H1 (cell line): ENCODE measurements at regions not wholly inside any gene's neighbourhood (a gene's known extent, or its start where the extent isn't known, plus 50 kb on each side); places are given as distances from the start of the nearest gene placed in this dataset.

Experiments
- CTCF ChIA-PET: fragments of 300-600 bp; sonication (Branson Sonifier 250); formaldehyde crosslinking; loops from one replicate; lab custom pipeline; 2021; ENCODE audit not compliant: partially characterized antibody; lab: Charles Lee
- POLR2A ChIA-PET: fragments of 300-600 bp; sonication (Branson Sonifier 250); formaldehyde crosslinking; loops from one replicate; lab custom pipeline; 2021; ENCODE audit warnings: inconsistent platforms; ENCODE audit not compliant: partially characterized antibody; lab: Charles Lee
- DNase-seq, 2 experiments: peaks; one replicate each; pipeline versions ENCODE4 v3.0.0 to v3.0.0-alpha.2; 2010 to 2022; ENCODE audit warnings: low spot score in 2 of 2, low read depth in 1 of 2, mixed read lengths in 1 of 2
- FAIRE-seq: peaks from 2 replicates; lab custom pipeline; 2011; peaks lifted over from hg19 to GRCh38; lab: Jason Lieb, UNC
- H2AFZ ChIP-seq: 2 replicates; pipeline ENCODE4 v1.8.1; 2012; ENCODE audit warnings: low read length, inconsistent platforms
- H2AK5ac ChIP-seq: 2 replicates; pipeline ENCODE4 v1.6.1; 2013; ENCODE audit warnings: low read depth, low read length
- H2BK120ac ChIP-seq: replicated peaks from 2 replicates; pipeline ENCODE3; 2013; ENCODE audit warnings: low read depth, low read length, inconsistent platforms
- H2BK12ac ChIP-seq: 2 replicates; pipeline ENCODE4 v1.6.1; 2013; ENCODE audit warnings: low read depth, low read length
- H2BK15ac ChIP-seq: 2 replicates; pipeline ENCODE4 v1.6.1; 2013; ENCODE audit warnings: low read length
- H2BK20ac ChIP-seq: 2 replicates; pipeline ENCODE4 v1.6.1; 2013; ENCODE audit warnings: low read length
- H2BK5ac ChIP-seq: 2 replicates; pipeline ENCODE4 v1.6.1; 2013; ENCODE audit warnings: low read depth, low read length
- H3K14ac ChIP-seq: 2 replicates; pipeline ENCODE4 v1.6.1; 2013; ENCODE audit warnings: inconsistent platforms; ENCODE audit not compliant: insufficient read length
- H3K18ac ChIP-seq: 2 replicates; pipeline ENCODE4 v1.6.1; 2013; ENCODE audit warnings: low read length; ENCODE audit errors: extremely low read depth
- H3K23ac ChIP-seq: 2 replicates; pipeline ENCODE4 v1.6.1; 2013; ENCODE audit warnings: inconsistent platforms; ENCODE audit not compliant: insufficient read length
- H3K23me2 ChIP-seq: 2 replicates; pipeline ENCODE4 v1.6.1; 2013; ENCODE audit warnings: low read depth, low read length
- H3K27ac ChIP-seq: 2 replicates; pipeline ENCODE4 v1.6.1; 2011; ENCODE audit warnings: low read depth, low read length, inconsistent platforms
- H3K27me3 ChIP-seq, 4 experiments: replicated peaks in 1 of 4; 1 replicate in 1 of 4; 2 replicates in 3 of 4; pipeline versions ENCODE4 v1.6.1 to v1.8.1; 2011 to 2013; ENCODE audit warnings: low read length in 3 of 4, mild to moderate bottlenecking in 3 of 4, inconsistent platforms in 2 of 4, mixed read lengths in 2 of 4, moderate library complexity in 1 of 4; ENCODE audit not compliant: control insufficient read depth in 3 of 4, insufficient read depth in 3 of 4; ENCODE audit errors: extremely low read depth in 1 of 4
- H3K36me3 ChIP-seq, 4 experiments: 2 replicates each; pipeline versions ENCODE4 v1.6.1 to v1.8.1; 2011 to 2013; ENCODE audit warnings: mild to moderate bottlenecking in 4 of 4, low read length in 3 of 4, moderate library complexity in 2 of 4, control low read depth in 1 of 4, inconsistent platforms in 1 of 4; ENCODE audit not compliant: insufficient read depth in 4 of 4, control insufficient read depth in 2 of 4
- H3K4ac ChIP-seq: replicated peaks from 2 replicates; pipeline ENCODE3; 2013; ENCODE audit warnings: low read length, low read depth, mixed read lengths, inconsistent platforms; ENCODE audit not compliant: insufficient read length
- H3K4me1 ChIP-seq, 4 experiments: replicated peaks in 1 of 4; 1 replicate in 1 of 4; 2 replicates in 3 of 4; pipeline versions ENCODE4 v1.6.1 to v1.8.1; 2011 to 2013; ENCODE audit warnings: low read length in 3 of 4, inconsistent platforms in 2 of 4, mixed read lengths in 1 of 4; ENCODE audit not compliant: insufficient read depth in 4 of 4, control insufficient read depth in 3 of 4
- H3K4me2 ChIP-seq, 2 experiments: 2 replicates each; pipeline versions ENCODE4 v1.6.1 to v1.8.1; 2011 to 2013; ENCODE audit warnings: low read depth in 2 of 2, low read length in 2 of 2, control low read depth in 1 of 2, inconsistent platforms in 1 of 2, mild to moderate bottlenecking in 1 of 2; ENCODE audit not compliant: insufficient read depth in 1 of 2
- H3K4me3 ChIP-seq, 4 experiments: fragments of 200-600, 300-600 bp in 1 of 4; sonication (generic), shearing (Covaris generic), sonication (Bioruptor Twin) in 1 of 4; 2 replicates each; pipeline versions ENCODE4 v1.5.1 to v1.8.1; 2011 to 2016; ENCODE audit warnings: low read length in 4 of 4, low read depth in 3 of 4, control low read depth in 2 of 4, inconsistent platforms in 2 of 4, mild to moderate bottlenecking in 2 of 4, mixed read lengths in 1 of 4, moderate library complexity in 1 of 4; ENCODE audit not compliant: insufficient read depth in 2 of 4; ENCODE audit errors: extremely low read depth in 1 of 4
- H3K56ac ChIP-seq: replicated peaks from 2 replicates; pipeline ENCODE3; 2013; ENCODE audit warnings: low read depth, mild to moderate bottlenecking, mixed read lengths, low read length, inconsistent platforms; ENCODE audit not compliant: insufficient read length
- H3K79me1 ChIP-seq: 2 replicates; pipeline ENCODE4 v1.6.1; 2013; ENCODE audit warnings: low read depth, low read length, control low read depth
- H3K79me2 ChIP-seq, 2 experiments: 2 replicates each; pipeline versions ENCODE4 v1.6.1 to v1.8.1; 2012 to 2013; ENCODE audit warnings: low read length in 2 of 2, mild to moderate bottlenecking in 2 of 2, inconsistent platforms in 1 of 2; ENCODE audit not compliant: insufficient read depth in 2 of 2, control insufficient read depth in 1 of 2
- H3K9ac ChIP-seq, 4 experiments: replicated peaks in 1 of 4; 1 replicate in 1 of 4; 2 replicates in 3 of 4; pipeline versions ENCODE4 v1.6.1 to v1.8.1; 2011 to 2013; ENCODE audit warnings: low read depth in 3 of 4, low read length in 3 of 4, control low read depth in 2 of 4, mild to moderate bottlenecking in 2 of 4, moderate library complexity in 2 of 4, inconsistent platforms in 1 of 4; ENCODE audit errors: extremely low read depth in 1 of 4
- H3K9me3 ChIP-seq, 2 experiments: 2 replicates each; pipeline versions ENCODE4 v1.6.1 to v1.8.1; 2012 to 2013; ENCODE audit warnings: mild to moderate bottlenecking in 2 of 2, moderate library complexity in 2 of 2, control low read depth in 1 of 2, inconsistent platforms in 1 of 2, low read depth in 1 of 2, low read length in 1 of 2, mixed read lengths in 1 of 2; ENCODE audit not compliant: insufficient read depth in 2 of 2
- H4K20me1 ChIP-seq, 2 experiments: replicated peaks in 1 of 2; 2 replicates each; pipeline versions ENCODE3 to v1.8.1; 2011 to 2013; ENCODE audit warnings: inconsistent platforms in 2 of 2, low read length in 2 of 2, mild to moderate bottlenecking in 1 of 2; ENCODE audit not compliant: insufficient read depth in 2 of 2, control insufficient read depth in 1 of 2
- H4K5ac ChIP-seq: 2 replicates; pipeline ENCODE4 v1.6.1; 2013; ENCODE audit warnings: low read length, low read depth, mixed read lengths, inconsistent platforms; ENCODE audit not compliant: insufficient read length
- H4K8ac ChIP-seq: 2 replicates; pipeline ENCODE4 v1.8.0; 2013; ENCODE audit warnings: mild to moderate bottlenecking, moderate library complexity, low read length, inconsistent platforms; ENCODE audit not compliant: insufficient read depth; ENCODE audit errors: extremely low read depth
- H4K91ac ChIP-seq: replicated peaks from 2 replicates; pipeline ENCODE3; 2013; ENCODE audit warnings: low read length, mixed read lengths, inconsistent platforms; ENCODE audit not compliant: insufficient read length
- BRCA1 ChIP-seq: IDR thresholded peaks from 2 replicates; pipeline ENCODE4 v1.6.1; 2012; ENCODE audit warnings: low read depth, low read length, improper control_type of control experiment
- YY1 ChIP-seq: IDR thresholded peaks from 2 replicates; pipeline ENCODE4 v1.6.1; 2011; ENCODE audit warnings: low read depth, mild to moderate bottlenecking, low read length
- WGBS, 2 experiments: shearing (Covaris generic) in 1 of 2; methylation state at CpG; one replicate each; pipeline versions ENCODE4 v1.1.6 to v1.1.7; 2013 to 2015; ENCODE audit warnings: low lambda C conversion rate in 2 of 2, mixed read lengths in 2 of 2, inconsistent platforms in 1 of 2, low coverage in 1 of 2, missing lambda C conversion rate in 1 of 2; ENCODE audit not compliant: insufficient replicate concordance in 2 of 2, insufficient coverage in 1 of 2, insufficient read length in 1 of 2; ENCODE audit errors: extremely low coverage in 1 of 2, missing lambda C conversion rate in 1 of 2; 5-methylcytosine and 5-hydroxymethylcytosine counted together

DNA sequence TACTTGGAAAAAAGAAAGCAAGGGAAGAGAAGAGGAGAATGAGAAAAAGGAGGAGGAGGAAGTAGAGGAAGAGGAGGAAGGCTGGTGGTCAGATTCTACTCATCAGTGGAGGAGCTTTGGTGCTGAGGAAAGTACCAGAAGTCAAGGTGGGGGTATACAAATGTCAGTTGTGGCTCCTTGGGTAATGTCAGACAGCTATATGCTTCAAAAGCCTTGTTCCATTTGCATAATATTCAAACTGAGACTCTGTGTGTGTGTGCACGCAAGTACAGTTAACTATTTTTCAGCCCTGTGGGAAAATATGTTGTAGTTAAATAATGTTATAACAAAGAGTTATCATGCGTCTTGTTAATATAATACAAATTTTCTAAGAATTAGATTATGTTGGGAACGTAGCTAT, 609.7 kb downstream of the PDCD6IP start:
- H3K18ac ChIP-seq: no peak overlapping the region
- no peaks in the 10 kb centered on the region for H3K27me3 ChIP-seq
- no peak overlapping the region for H3K23ac ChIP-seq
- no peak overlapping the region for H4K5ac ChIP-seq
- H3K79me2 ChIP-seq: no peaks in the 10 kb centered on the region
- H2BK12ac ChIP-seq: no peak overlapping the region
- H3K4me3 ChIP-seq: no peak overlapping the region
- H4K20me1 ChIP-seq: no peaks in the 10 kb centered on the region
- TF ChIP-seq YY1 (no peak), BRCA1 (no peak)
- TF ChIP-seq, all 59 proteins: peak for 0
- CTCF ChIA-PET: interaction anchor here (0.9 to 1.1 kb wide), 3 partner anchors 38 to 149 kb away, joined by 3 read pairs; no protein-coding TSS in a partner anchor
- Histone ChIP-seq H2BK20ac (no peak overlapping the region), H3K4me1 (peaks cover 0 to 6% (median 2%) of the 10 kb centered on the region in 4 experiments; a peak in 1 of 7 replicates), H2BK120ac (no peak overlapping the region), H2AFZ (no peak overlapping the region), H3K23me2 (no peaks in the 10 kb centered on the region; the same call in 1 of the 2 replicates), H3K4ac (no peak overlapping the region), H3K79me1 (no peaks in the 10 kb centered on the region), H3K4me2 (no peak overlapping the region), H2AK5ac (no peak overlapping the region), H2BK15ac (no peak overlapping the region), H4K8ac (no peak overlapping the region), H3K27ac (no peak overlapping the region), H3K56ac (no peak overlapping the region), H3K14ac (no peak overlapping the region), H3K36me3 (no peaks in the 10 kb centered on the region; a peak in 1 of 8 replicates), H3K9ac (no peak overlapping the region), H4K91ac (no peak overlapping the region), H2BK5ac (no peak overlapping the region), H3K9me3 (no peaks in the 10 kb centered on the region)
- no peak for DNase-seq
- POLR2A ChIA-PET: no interaction called here
- FAIRE-seq: no peak
- 94% methylated on average over 3 of the region's 3 CpGs; no CpG with 5 or more reads in 1 of the 2 experiments for WGBS, 2 experiments
